Skin of body (tissue), 1 donor: ENCODE measurements at regions not wholly inside any gene's neighbourhood (a gene's known extent, or its start where the extent isn't known, plus 50 kb on each side); places are given as distances from the start of the nearest gene placed in this dataset.

ENCODE experiments used
- DNase-seq: peaks from one replicate; lab custom pipeline; 2025; lab: John Stamatoyannopoulos, UW

DNA sequence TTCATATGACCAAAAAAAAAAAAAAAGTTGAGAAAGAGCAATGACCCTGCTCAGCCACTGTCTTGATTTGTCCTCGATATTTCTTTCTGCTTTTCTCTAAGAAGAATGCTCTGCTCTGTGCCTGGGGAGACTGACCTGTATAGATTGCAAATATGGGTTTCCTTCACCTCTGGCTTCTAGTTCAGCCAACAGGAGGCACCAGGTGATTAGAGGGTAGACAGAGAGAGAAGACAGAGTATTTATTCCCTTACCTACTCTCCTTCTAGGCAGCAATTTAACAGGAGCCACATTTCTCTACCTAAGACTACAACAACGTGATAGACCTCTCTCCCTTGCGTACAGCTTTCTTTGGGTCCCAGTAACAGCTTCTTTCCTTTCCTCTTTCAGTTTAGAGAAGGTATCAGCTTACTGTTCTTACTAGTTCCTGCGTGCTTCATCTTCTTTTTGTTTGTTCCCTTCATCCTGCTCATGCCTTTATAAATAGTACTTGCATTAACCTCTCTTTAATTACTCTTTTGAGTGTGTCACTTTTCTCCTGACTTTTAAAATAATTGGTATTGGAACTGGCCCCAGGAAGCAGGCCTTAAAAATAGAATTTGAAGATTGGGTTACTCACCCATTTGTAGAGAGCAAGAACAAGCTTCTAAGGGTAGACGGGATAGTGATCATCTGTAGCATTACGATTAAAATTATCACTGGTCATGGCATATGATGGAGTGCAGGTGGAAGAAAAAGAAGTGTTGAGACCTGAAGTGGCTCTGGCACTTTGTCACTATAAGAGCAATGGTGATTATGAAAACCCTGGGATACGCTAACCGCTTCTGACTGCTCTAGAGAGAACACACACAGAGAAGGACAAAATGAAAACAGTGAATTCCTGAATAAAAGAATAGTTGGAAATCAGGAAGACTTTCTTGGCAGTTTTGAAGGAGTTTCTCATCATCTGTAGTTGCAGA, 161.2 kb upstream of the FSTL4 start:
- DNase-seq = no peak

DNA sequence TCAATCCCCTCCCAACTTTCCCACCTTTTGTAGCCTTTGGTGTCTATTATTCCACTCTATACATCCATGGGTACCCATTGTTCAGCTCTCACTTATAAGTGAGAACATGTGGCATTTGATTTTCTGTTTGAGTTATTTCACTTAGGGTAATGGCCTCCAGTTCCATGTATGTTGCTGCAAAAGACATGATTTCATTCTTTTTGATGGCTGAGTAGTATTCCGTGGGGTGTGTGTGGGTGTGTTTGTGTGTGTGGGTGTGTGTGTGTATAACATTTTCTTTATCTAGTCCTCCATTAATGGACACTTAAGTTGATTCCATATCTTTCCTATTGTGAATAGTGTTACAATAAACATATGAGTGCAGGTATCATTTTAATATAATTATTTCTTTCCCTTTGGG, 157.5 kb upstream of the FSTL4 start:
- no peak for DNase-seq

DNA sequence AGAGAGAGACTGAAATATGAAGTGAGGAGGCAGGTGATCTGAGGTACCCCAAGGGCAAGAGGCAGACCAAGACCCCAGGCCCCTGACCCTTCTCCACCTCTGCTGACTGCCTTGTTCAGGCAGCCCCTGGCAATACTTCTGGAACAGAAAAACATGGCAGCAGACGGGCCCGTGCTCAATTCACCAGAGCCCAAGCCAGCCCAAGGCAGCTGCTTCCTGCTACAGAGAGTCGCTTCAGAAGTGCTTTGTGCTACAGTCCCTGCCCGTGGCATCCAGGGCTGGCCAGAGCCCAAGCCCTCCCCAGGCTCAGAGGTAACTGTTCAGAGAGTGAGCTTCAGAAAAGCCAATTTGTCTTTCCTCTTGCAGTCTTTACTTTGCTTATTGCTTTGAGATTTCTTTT, 151.4 kb upstream of the FSTL4 start:
- DNase-seq = no peak

DNA sequence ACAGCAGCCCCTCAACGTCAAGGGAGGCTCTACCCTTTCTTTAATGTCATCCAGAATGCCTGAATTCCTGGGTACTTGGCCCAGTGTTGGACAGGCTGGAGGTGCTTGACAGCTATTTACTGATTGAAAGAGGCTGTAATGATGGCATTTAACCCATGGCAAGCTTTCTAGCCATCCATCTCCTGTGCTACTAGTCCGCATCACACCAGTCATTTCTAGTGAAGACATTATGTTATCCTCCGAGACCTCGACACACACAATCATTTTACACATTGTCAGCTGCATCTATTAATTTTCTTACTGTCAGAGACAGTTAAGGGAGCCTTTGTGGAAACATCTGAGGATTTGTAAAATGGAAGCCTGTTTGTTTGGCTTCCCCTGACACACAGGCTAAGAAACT, 149.3 kb upstream of the FSTL4 start:
- no peak for DNase-seq

DNA sequence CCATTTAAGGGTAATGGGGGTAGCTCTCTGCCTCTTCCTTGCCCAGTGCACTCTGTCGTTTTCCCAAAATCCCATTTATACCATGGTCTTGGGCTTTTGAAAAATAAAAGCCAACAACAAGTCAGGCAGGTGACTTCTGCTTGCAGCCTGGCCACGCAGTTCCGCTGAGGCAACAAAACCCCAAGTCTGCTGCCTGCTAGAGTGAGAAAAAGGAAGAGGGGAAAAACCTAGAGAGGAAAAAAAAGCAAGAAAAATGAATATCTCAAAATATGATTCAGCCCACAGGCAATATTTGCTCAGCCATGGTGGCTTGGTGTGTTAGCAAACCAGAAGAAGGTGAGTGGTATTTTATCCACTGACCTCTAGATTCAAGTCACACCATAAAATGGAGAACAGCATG, 148.2 kb upstream of the FSTL4 start:
- DNase-seq = no peak

DNA sequence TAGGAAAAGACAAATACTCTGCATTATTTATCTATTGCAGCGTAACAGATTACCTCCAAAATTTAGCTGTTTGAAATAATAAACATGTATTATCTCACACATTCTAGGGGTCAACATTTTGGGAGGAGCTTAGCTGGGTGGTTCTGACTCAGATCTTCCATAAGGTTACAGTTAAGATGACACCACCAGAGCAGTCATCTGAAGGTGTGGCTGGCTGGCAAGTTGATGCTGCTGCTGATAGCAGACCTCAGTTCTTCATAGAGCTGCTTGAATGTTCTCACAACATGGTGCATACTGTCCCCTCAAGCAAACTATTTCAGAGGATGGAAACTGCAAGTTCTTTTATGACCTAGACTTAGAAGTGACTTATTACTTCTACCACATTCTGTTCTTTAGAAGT, 146.3 kb upstream of the FSTL4 start:
- no peak for DNase-seq

DNA sequence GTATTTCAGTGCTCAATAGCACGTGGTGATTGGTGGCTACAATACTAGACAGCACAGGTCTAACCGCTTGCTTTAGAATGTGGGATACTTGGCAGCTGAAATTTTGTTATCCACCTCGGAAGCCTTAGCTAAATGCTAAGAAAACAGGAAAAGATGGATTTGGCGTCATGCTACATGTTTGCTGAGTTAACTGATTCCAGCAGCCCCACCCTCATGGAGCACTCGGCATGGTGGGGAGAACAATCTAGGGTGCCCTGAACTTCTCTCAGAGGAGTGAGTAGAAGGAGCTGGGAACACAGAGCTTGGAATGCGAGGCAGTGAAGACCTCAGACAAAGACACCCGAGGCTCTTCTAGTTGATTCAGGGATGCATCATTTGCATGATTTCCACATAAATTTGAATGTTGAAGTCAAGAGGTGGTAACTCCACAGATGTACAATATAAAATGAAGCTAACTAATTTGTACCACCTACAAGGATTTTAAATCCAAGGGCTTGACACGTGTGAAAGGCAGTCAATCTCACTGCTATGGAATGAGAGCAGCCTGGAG, 145.1 kb upstream of the FSTL4 start:
- no peak for DNase-seq

DNA sequence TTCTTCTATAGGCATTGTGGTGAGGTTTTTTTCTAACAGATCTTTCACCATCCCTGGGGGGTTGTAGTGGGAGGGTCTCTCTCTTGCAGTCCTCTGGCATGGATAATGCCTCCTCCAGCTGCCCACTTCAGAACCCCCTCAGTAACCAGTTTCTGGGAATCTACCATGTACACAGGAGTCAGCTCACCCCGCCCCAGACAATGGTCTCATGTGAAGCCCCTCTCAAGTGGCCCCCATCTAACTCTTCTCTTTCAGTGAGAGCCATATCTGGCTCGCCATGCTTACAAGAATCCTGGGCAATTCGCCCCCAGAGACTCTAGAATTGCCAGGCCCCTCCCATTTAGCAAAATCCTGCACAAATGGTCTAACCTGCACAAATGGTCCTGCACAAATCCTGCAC, 144.4 kb upstream of the FSTL4 start:
- DNase-seq = no peak

DNA sequence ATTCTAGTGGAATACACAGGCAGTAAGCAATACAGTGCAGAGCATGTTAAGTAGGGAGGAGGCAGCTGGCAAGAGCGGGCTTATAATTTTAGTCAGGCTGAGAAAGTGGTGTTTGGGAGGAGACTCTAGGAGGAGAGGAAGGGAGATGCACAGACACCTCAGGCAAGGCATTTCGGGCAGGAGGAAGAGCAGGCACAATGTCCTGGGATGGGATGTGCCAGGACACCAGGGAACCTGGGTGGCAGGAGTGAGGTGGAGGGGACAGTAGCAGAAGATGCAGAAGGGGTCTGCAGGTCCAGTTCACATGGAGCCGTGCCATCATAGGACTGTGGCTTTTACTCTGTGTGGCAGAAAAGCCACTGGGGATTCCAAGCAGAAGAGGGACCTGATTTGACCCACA, 143.7 kb upstream of the FSTL4 start:
- DNase-seq = no peak

DNA sequence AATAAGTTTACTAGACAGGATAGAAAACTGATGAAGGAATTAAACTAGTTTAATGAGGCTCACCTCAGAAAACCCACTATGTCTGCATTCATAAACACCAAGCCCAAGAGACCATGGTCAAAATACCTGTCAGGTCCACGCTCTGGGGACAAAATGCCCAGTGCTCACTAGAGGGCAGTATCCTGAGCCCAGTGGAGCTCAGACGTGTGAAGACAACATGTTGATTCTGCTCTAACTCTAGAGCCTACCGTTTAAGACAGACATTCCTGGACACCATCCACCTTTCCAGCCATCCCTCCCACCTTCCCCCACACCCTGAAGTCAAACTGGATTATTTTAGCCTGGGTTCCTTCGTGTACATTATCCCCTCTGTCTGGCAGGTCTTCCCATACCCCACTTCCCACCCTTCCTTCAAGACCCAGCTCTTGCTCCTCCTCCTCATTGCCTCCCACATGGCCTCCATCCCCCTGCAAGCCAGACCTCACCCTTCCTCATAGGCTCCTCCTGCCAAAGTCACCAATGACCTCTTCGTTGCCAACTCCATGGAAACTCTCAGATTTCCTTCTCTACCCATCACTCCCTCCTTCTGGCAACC, 142.3 kb upstream of the FSTL4 start:
- DNase-seq = no peak

DNA sequence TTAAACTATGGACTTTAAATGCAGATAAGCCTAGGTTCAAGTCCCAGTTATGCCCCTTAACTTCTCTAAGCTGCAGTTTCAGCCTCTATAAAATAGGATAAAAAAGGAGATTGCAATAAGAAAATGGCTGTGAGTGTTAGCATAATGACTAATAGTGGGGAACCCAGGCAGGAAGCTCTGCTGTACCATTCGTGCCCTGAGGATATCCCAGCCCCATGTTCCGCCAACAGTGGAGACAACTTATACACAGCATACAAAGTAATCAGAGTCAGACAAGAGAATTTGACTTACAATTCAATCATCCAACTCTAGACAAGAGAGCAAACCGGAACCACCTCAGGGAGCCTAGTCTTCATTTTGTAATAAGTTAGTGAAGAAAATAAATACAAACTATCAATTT, 141.5 kb upstream of the FSTL4 start:
- no peak for DNase-seq

DNA sequence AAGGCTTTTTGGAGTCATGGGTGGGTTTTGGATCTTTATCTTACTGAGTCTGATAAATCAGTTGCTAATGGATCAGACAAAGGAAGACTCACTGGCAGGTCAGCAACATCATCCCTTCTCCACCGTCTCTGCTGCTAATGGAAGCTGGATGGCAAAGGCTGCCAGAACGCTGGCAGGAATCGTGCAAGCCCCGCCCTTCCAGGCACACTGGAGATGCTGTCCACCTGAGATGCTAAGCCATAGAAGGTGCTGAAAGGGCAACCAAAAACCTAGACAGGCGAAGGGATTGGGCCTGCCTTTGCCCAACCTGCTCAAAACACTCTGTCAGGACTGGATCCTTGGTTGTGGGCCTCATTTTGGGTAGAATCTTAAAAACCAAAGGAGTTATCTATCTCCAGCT, 139.5 kb upstream of the FSTL4 start:
- DNase-seq = no peak

DNA sequence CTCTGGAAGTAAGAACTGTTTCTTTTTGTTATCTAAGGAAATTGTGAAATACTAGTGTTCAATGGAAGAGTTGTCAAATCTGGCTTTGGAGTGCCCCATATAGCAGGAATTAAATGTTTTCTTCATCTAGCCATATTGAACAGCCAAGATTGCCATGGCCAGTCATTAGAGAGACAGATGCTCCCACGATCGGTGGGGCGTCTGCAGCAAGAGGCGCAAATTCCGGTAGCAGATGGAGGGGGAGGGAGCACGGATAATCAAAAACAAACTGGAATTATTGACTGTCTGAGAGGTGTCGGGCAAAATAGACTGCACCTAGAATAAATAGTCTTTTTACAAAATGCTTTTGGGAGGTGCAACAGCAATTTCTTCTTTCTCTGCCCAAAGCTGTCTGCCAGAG, 139.1 kb upstream of the FSTL4 start:
- DNase-seq = no peak

DNA sequence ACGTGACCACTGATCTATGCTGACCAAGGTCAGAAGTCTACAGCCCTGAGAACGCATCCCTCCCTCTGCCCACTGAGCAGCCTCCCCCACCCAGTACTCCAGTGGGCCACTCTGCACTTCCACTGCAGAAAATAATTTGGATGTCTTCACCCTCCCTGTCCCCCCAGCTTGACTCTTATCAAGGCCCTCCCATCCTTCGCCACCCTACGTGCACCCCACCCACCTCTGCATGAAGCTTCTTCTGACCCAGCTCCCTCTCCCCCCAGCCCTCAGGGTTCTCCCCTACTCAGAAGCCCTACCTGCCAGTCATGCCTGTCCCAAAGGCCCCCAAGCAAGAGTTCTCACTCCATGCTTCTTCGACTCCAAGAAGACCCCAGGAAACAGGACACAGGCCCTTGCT, 138.5 kb upstream of the FSTL4 start:
- no peak for DNase-seq

DNA sequence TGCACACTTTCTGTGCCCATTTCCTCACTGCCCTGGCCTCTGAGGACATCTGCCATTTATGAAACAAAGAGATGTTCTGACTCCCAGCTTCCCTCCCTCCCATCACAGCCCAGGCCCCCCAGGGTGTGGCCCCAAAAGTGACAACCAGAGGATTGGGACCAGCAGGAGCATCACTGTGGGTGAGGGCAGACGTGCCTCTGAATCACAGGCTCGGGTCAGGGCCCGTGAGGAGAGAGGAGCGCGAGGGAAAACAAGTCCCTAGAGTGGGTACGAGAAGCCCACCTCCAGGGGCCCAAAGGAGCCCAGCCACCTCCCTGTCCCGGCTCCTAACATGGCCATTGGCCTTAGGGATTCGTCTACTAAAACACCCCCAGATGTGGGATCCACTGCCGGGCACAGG, 138.0 kb upstream of the FSTL4 start:
- DNase-seq = no peak

DNA sequence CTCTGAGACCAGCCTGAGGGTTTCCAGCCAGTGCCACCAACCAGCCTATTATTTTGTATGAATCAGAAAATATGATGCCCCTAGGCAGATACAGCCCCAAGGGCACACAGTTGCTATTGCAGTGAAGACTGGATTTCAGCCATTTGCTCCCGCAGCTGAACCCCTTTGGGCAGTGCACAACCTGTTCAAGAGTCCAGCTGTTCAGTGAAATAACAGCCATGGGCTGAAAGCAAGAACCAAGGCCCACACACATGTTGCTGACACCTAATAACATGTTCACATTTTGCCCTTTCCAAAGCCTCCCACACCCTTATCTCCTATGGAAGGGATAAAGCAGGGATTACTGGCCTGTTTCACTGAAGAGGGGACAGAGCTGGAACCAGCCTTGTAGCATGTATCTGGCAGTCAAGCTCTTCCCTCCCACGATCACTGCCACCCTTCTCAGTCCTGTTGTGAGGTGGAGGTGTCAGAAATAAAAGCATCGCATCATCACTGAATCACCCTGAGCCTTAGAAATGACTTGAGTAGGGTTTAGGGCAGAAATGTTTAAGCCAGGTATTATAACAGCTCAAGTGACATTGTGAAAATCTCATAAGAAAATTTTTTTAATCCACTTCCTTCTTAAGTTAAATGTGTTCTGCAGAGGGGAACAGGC, 137.1 kb upstream of the FSTL4 start:
- DNase-seq = no peak

DNA sequence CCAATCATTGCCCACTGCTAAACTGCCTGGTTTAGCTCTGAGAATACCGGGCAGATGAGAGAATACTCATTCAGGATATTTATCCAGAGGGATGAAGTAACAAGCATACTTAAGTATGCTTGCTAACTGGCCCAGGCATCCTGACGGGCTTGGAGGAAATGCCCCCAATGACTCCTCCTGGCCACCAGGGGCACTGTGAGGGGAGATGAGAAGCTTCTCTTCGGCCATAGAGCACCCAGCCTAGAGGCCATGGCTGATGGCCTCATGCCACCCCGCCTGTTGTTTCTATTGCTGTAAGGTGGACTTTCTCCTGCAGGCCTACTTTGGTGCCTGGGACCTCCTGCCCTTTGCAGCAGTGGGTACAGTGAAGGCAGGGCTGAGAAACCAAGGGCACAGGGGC, 134.5 kb upstream of the FSTL4 start:
- DNase-seq = no peak

DNA sequence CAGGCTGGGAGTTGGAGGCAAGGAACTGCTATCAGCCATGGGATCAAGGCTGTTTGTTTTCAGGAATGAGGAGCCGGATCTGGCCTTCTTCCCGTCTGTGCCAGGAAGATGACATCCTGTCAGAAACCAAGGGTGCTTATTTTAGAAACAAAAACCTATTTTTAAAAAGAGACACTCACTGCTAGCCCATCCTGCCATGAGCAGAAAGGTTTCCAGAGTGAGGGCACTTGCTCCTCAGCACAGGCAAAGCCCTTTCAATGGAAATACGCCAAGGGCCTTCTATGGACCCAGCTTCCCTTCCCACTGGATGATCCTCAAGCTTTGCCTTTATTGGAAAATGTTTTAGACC, 132.6 kb upstream of the FSTL4 start:
- no peak for DNase-seq

DNA sequence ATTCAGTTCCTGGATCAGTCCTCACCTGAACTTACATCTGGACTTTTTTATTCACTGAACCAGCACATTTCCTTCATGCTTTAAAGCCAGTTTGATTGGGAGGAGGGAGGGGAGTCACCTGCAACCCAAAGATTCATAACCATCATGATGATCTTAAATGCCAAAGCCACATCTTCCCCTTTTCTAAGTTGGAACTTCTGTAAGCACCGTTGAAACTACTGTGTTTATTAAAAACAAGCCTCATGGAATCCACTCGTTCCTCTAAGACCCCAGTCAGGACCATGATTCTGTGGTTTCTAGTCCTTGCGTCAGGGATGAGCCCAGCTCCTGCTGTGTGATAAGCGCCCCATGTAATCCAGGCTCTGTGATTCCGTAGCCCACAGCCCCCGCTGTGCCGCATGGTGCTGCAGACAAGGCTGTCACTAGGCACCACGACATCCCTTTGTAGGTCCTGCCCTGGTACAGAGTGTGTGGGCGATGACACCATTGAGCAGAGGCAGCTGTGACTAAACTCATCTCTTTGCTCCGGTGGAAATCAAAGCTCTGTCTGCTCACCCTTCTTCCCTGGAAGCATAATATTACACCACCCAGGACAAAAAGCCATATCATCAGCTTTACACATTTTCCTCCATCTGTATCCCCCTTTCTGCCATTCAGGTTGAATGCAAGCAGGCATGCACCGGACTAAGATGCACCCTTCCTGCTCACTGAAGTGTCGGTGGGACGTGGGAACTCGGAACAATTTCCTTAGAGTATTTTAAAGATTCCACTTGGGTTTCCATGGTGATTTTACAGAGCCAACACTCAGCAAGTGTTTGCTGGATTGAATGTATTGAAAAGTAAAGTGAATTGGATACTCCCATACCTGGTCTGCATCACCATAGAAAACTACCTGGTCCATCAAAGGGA, 132.0 kb upstream of the FSTL4 start:
- no peak for DNase-seq

DNA sequence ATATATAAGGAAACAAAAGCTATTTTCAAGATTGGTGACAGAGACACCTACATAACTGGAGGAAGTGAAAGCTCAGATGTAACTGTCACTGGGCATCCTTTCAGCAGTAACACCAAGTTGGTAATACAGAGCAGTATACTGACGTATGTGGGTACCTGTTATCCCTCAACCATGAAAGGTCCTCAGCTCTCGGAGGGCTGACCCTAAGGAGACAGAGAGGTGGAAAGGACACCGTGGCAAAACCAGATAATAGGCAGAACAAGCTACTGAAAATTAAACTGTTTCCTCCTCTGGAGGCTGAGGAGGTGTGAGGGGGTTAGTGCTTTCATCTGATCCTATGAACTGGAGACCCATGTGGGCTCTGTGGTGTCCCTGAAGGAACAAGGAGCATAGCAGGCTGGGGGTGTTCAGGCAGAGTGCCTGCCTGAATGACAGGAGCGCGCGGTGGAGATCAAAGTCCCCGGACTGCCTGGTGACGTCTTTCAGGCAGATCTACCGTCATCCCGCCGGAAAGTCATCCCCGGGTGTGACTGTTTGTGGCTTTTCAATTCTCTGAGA, 130.2 kb upstream of the FSTL4 start:
- DNase-seq = no peak

DNA sequence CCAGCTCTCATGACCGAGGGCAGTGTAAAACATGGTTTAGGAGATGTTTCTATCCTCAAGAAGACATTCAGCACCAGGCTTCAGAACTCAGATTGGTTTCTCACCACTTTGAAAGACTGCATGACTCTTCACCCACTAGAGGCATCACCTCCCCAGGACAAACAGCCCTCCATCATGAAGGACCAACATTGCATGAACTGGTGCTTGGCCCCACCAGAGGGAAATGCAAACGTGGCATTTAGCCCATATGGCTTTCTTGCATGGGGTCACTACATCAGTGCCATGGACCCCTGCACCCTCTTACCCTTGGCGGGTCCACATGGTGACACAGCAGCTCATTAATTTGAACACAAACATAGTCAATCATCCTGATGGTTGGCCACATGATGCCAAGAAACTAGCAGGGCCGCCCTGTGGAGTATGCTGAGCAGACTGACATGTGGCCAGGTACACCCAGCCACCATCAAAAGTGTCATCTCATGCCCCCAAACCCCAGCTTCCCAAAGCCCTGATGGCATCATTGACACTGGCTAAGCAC, 129.5 kb upstream of the FSTL4 start:
- no peak for DNase-seq
